SK-N-SH treated with all-trans-retinoic acid at 6 μM for 48 hours (cell line): ENCODE measurements at regions not wholly inside any gene's neighbourhood (a gene's known extent, or its start where the extent isn't known, plus 50 kb on each side); places are given as distances from the start of the nearest gene placed in this dataset.
A peak's percentile ranks its signal among the peaks of the same experiment; 100 is the strongest.

Experiments
- ATAC-seq: fragments of 200-7000 bp; cut with Tn5 transposase; 3 replicates; pipeline ENCODE4 v1.9.1; 2020; ENCODE audit warnings: mild to moderate bottlenecking, moderate library complexity
- ARNTL ChIP-seq: fragments of 450-650 bp; formaldehyde crosslinking; IDR thresholded peaks from 2 replicates; pipeline ENCODE4 v1.5.0; 2020; ENCODE audit warnings: low read depth, mild to moderate bottlenecking, moderate library complexity, borderline replicate concordance
- BACH2 ChIP-seq: fragments of 250-450 bp; sonication (Bioruptor Pico); IDR thresholded peaks from 2 replicates; pipeline ENCODE4 v1.9.0; 2021; ENCODE audit warnings: mild to moderate bottlenecking, borderline replicate concordance
- CSDC2 ChIP-seq: fragments of 250-450 bp; sonication (Bioruptor Pico); IDR thresholded peaks from 2 replicates; pipeline ENCODE4 v1.5.0; 2020; ENCODE audit warnings: mild to moderate bottlenecking, moderate library complexity
- ESRRG ChIP-seq: fragments of 250-450 bp; sonication (Bioruptor Pico); IDR thresholded peaks from 2 replicates; pipeline ENCODE4 v1.6.1; 2021; ENCODE audit warnings: mild to moderate bottlenecking
- GLIS3 ChIP-seq: fragments of 250-450 bp; sonication (Bioruptor Pico); IDR thresholded peaks from 2 replicates; pipeline ENCODE4 v1.5.0; 2020; ENCODE audit warnings: mild to moderate bottlenecking, moderate library complexity
- ISL1 ChIP-seq: fragments of 250-450 bp; sonication (Bioruptor Pico); IDR thresholded peaks from 2 replicates; pipeline ENCODE4 v2.1.2; 2022; ENCODE audit warnings: mild to moderate bottlenecking, moderate library complexity
- OSR1 ChIP-seq: fragments of 250-450 bp; sonication (Bioruptor Pico); IDR thresholded peaks from 2 replicates; pipeline ENCODE4 v1.8.0; 2022; ENCODE audit warnings: moderate library complexity, mild to moderate bottlenecking, inconsistent platforms
- PPARA ChIP-seq: fragments of 250-450 bp; sonication (Bioruptor Pico); IDR thresholded peaks from 2 replicates; pipeline ENCODE4 v1.5.0; 2020; ENCODE audit warnings: mild to moderate bottlenecking, borderline replicate concordance
- RARB ChIP-seq: fragments of 250-450 bp; sonication (Bioruptor Pico); IDR thresholded peaks from 2 replicates; pipeline ENCODE4 v1.8.0; 2021; ENCODE audit warnings: mild to moderate bottlenecking, moderate library complexity
- SNAI2 ChIP-seq: fragments of 250-450 bp; sonication (Bioruptor Pico); IDR thresholded peaks from 2 replicates; pipeline ENCODE4 v1.5.0; 2020; ENCODE audit warnings: mild to moderate bottlenecking, moderate library complexity
- TOX ChIP-seq: fragments of 250-450 bp; sonication (Bioruptor Pico); IDR thresholded peaks from 2 replicates; pipeline ENCODE4 v1.8.0; 2021; ENCODE audit warnings: mild to moderate bottlenecking, moderate library complexity, borderline replicate concordance
- TSHZ2 ChIP-seq: fragments of 250-450 bp; sonication (Bioruptor Pico); IDR thresholded peaks from 2 replicates; pipeline ENCODE4 v1.5.0; 2020; ENCODE audit warnings: mild to moderate bottlenecking, moderate library complexity
- ZC3H10 ChIP-seq: fragments of 250-450 bp; sonication (Bioruptor Pico); IDR thresholded peaks from 2 replicates; pipeline ENCODE4 v1.5.1; 2021; ENCODE audit warnings: mild to moderate bottlenecking, moderate library complexity
- ZFP3 ChIP-seq: fragments of 250-450 bp; sonication (Bioruptor Pico); IDR thresholded peaks from 2 replicates; pipeline ENCODE4 v1.5.0; 2020; ENCODE audit warnings: mild to moderate bottlenecking, moderate library complexity
- ZFP30 ChIP-seq: fragments of 450-650 bp; formaldehyde crosslinking; IDR thresholded peaks from 2 replicates; pipeline ENCODE4 v1.5.0; 2022; ENCODE audit warnings: mild to moderate bottlenecking, moderate library complexity
- ZNF565 ChIP-seq: fragments of 450-650 bp; formaldehyde crosslinking; conservative IDR thresholded peaks from 2 replicates; pipeline ENCODE4 v1.5.0; 2020; ENCODE audit warnings: low read depth, mild to moderate bottlenecking, moderate library complexity
- ZNF70 ChIP-seq: fragments of 450-650 bp; formaldehyde crosslinking; IDR thresholded peaks from 2 replicates; pipeline ENCODE4 v1.5.0; 2020; ENCODE audit warnings: mild to moderate bottlenecking, moderate library complexity
- ZNF8 ChIP-seq: fragments of 450-650 bp; formaldehyde crosslinking; IDR thresholded peaks from 2 replicates; pipeline ENCODE4 v1.5.0; 2020; ENCODE audit warnings: mild to moderate bottlenecking, moderate library complexity
- TF ChIP-seq, protein P1 (sequence below): fragments of 250-450 bp; sonication (Bioruptor Pico); IDR thresholded peaks from 2 replicates; pipeline ENCODE4 v1.8.0; 2021; ENCODE audit warnings: low read depth, mild to moderate bottlenecking, moderate library complexity, borderline replicate concordance
- TF ChIP-seq, protein P2 (sequence below): fragments of 250-450 bp; sonication (Bioruptor Pico); IDR thresholded peaks from 2 replicates; pipeline ENCODE4 v1.5.1; 2021; ENCODE audit warnings: mild to moderate bottlenecking, moderate library complexity
- TF ChIP-seq, protein P3 (sequence below): fragments of 250-450 bp; sonication (Bioruptor Pico); IDR thresholded peaks from 2 replicates; pipeline ENCODE4 v1.8.0; 2020; ENCODE audit warnings: mild to moderate bottlenecking, moderate library complexity, borderline replicate concordance
- TF ChIP-seq, protein P4 (sequence below): fragments of 250-450 bp; sonication (Bioruptor Pico); IDR thresholded peaks from 2 replicates; pipeline ENCODE4 v1.5.1; 2020; ENCODE audit warnings: low read depth, mild to moderate bottlenecking, moderate library complexity

DNA sequence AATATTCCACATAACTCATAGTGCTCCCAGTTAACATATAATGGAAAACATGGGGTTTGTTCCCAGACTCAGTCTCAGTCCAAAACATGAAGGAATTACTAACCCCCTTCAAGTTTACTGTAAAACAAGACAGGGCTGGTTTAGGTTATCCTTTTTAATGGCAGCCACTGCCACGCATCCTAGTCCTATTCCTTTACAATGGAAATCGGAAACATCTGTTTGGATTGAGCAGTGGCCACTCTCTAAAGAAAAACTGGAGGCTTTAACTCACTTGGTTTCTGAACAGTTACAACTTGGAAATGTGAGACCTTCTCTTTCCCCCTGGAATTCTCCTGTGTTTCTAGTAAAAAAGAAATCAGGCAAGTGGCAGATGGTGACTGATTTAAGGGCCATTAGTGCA, 609.9 kb upstream of the ACO1 start:
- no peak for ATAC-seq
- no peak for TF ChIP-seq ISL1 (CRISPR knock-in tag)
- TF ChIP-seq, protein P1, sequence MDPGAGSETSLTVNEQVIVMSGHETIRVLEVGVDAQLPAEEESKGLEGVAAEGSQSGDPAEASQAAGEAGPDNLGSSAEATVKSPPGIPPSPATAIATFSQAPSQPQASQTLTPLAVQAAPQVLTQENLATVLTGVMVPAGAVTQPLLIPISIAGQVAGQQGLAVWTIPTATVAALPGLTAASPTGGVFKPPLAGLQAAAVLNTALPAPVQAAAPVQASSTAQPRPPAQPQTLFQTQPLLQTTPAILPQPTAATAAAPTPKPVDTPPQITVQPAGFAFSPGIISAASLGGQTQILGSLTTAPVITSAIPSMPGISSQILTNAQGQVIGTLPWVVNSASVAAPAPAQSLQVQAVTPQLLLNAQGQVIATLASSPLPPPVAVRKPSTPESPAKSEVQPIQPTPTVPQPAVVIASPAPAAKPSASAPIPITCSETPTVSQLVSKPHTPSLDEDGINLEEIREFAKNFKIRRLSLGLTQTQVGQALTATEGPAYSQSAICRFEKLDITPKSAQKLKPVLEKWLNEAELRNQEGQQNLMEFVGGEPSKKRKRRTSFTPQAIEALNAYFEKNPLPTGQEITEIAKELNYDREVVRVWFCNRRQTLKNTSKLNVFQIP (CRISPR knock-in tag) = no peak

- TF ChIP-seq ZFP3 (CRISPR knock-in tag) (no peak), ISL1 (CRISPR knock-in tag) (peak; percentile 79)
- TF ChIP-seq, protein P2, sequence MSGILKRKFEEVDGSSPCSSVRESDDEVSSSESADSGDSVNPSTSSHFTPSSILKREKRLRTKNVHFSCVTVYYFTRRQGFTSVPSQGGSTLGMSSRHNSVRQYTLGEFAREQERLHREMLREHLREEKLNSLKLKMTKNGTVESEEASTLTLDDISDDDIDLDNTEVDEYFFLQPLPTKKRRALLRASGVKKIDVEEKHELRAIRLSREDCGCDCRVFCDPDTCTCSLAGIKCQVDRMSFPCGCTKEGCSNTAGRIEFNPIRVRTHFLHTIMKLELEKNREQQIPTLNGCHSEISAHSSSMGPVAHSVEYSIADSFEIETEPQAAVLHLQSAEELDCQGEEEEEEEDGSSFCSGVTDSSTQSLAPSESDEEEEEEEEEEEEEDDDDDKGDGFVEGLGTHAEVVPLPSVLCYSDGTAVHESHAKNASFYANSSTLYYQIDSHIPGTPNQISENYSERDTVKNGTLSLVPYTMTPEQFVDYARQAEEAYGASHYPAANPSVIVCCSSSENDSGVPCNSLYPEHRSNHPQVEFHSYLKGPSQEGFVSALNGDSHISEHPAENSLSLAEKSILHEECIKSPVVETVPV (CRISPR knock-in tag) = no peak
- TF ChIP-seq, all 23 proteins: peak for 1
- no peak for ATAC-seq
Measured at GRCh38 chr9:31776471-31776870, 608.0 kb upstream of the ACO1 start.

DNA sequence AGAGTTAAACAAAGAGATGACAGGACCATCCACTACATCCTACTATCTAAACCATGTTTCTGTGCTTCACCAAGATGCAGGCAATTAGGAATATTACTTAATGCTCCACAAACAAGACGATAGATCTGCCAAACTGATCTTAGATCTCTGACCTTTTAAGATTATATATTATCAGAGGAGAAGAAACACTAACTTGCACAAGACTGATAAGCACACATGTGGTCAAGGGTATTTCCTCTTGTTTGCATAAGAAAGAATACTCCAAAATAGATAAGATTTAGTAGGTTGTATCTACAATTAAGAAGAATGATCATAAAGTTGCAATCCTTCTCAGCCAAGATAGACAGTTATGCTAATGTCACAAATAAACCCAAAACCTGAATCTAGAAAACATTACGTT, 601.0 kb upstream of the ACO1 start:
- no peak for ATAC-seq
- TF ChIP-seq BACH2 (CRISPR knock-in tag) (no peak), PPARA (CRISPR knock-in tag) (no peak), TOX (CRISPR knock-in tag) (no peak), ZNF8 (no peak), OSR1 (CRISPR knock-in tag) (no peak), CSDC2 (CRISPR knock-in tag) (no peak), ARNTL (no peak), ZC3H10 (CRISPR knock-in tag) (no peak), SNAI2 (CRISPR knock-in tag) (no peak), GLIS3 (no peak)
- TF ChIP-seq, protein P3, sequence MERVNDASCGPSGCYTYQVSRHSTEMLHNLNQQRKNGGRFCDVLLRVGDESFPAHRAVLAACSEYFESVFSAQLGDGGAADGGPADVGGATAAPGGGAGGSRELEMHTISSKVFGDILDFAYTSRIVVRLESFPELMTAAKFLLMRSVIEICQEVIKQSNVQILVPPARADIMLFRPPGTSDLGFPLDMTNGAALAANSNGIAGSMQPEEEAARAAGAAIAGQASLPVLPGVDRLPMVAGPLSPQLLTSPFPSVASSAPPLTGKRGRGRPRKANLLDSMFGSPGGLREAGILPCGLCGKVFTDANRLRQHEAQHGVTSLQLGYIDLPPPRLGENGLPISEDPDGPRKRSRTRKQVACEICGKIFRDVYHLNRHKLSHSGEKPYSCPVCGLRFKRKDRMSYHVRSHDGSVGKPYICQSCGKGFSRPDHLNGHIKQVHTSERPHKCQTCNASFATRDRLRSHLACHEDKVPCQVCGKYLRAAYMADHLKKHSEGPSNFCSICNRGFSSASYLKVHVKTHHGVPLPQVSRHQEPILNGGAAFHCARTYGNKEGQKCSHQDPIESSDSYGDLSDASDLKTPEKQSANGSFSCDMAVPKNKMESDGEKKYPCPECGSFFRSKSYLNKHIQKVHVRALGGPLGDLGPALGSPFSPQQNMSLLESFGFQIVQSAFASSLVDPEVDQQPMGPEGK (CRISPR knock-in tag) = no peak

DNA sequence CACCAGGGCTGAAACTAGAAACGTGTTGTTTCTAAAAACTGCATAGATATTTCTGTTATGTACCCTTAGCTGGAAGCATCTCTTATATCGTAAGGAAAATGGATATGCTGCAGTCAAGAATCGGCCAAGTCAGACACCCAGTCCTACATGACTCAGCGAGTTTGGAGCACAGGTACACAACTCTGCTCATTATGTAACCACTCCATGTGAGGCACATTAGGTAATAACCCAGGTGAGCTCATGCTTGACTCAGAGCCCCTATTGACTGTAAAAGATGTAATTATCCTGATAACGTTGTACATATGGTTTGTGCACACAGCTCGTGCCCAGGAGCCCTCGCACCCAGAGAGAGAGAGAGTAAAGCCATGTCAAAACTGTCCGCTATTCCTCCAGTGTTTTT, 593.7 kb upstream of the ACO1 start:
- TF ChIP-seq RARB (CRISPR knock-in tag) (no peak), ZFP30 (no peak), ARNTL (no peak), PPARA (CRISPR knock-in tag) (no peak), ZFP3 (CRISPR knock-in tag) (no peak), ZNF8 (no peak), SNAI2 (CRISPR knock-in tag) (no peak), GLIS3 (no peak), TSHZ2 (CRISPR knock-in tag) (no peak), ZNF70 (CRISPR knock-in tag) (no peak), ZC3H10 (CRISPR knock-in tag) (no peak), CSDC2 (CRISPR knock-in tag) (no peak), TOX (CRISPR knock-in tag) (no peak), BACH2 (CRISPR knock-in tag) (no peak), ESRRG (no peak), ZNF565 (no peak)
- TF ChIP-seq, protein P2 (CRISPR knock-in tag) = no peak
- TF ChIP-seq, protein P1 (CRISPR knock-in tag) = no peak
- TF ChIP-seq, protein P4, sequence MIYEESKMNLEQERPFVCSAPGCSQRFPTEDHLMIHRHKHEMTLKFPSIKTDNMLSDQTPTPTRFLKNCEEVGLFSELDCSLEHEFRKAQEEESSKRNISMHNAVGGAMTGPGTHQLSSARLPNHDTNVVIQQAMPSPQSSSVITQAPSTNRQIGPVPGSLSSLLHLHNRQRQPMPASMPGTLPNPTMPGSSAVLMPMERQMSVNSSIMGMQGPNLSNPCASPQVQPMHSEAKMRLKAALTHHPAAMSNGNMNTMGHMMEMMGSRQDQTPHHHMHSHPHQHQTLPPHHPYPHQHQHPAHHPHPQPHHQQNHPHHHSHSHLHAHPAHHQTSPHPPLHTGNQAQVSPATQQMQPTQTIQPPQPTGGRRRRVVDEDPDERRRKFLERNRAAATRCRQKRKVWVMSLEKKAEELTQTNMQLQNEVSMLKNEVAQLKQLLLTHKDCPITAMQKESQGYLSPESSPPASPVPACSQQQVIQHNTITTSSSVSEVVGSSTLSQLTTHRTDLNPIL (CRISPR knock-in tag) = no peak

More for the DNA sequence above, 593.7 kb upstream of the ACO1 start:
- ATAC-seq = no peak
